HG03354 (cell line): ENCODE measurements at regions not wholly inside any gene's neighbourhood (a gene's known extent, or its start where the extent isn't known, plus 50 kb on each side); places are given as distances from the start of the nearest gene placed in this dataset.

Experiments used
- ATAC-seq: cut with Tn5 transposase; IDR thresholded peaks from one replicate; pipeline ENCODE4 v1.9.1; 2021; ENCODE audit warnings: mild to moderate bottlenecking; ENCODE audit not compliant: unreplicated experiment, poor library complexity, severe bottlenecking

DNA sequence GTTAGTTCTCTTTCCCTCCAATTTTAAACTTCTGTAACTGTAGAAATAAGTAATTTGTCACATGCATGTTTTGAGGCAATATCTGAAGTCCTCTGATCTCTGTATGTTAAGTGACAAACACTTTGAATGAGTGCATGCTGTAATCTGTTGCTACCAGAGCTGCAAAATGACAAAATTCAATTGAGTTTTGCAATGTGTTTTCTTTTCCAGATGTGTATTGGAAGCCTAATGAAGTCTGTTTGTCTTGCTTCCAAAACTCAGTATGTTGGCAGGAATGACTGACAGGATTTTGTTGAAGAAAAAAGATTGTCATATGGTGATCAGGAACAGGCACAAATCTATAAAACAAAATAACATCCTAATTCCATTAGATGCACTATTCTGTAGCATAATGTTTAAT lies 561.6 kb upstream of the CDH8 start:
- ATAC-seq = no peak

DNA sequence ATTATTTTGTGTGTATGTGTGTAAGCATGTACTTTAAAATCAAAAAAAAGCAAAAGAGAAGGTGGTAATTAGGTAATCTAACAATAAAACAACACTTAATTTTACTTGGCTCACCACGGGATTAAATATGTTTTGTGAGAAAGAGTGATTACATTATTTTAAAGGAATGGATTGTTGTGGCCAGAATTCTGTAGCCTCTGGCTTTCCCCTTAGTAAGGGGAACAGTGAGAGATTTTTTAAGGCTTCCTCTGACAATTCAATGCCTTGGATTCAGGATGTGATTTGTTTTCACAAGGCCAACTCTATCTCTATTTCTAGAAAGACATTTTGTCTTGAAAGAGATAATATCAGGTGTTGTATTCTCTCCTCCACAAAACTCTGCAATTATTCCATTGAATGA lies 560.3 kb upstream of the CDH8 start:
- ATAC-seq = no peak

DNA sequence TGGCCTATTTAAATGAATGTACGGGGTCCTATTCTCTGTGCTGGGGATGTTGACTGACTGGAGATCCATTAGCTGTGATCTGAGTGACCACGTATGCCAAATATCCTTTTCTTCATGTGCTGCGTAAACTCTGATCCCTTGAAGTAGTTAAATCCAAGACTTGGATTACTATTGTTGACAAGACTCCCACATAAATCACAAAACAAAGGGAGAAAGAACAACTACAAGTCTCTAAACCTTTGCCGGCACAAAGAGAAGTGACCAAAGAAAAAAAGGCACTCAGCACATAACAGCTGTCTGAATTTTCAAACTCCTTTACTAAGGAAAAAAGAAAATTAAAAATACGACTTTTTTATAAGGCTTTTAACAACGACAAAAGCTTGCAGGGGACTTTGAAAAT lies 559.9 kb upstream of the CDH8 start:
- ATAC-seq = no peak

DNA sequence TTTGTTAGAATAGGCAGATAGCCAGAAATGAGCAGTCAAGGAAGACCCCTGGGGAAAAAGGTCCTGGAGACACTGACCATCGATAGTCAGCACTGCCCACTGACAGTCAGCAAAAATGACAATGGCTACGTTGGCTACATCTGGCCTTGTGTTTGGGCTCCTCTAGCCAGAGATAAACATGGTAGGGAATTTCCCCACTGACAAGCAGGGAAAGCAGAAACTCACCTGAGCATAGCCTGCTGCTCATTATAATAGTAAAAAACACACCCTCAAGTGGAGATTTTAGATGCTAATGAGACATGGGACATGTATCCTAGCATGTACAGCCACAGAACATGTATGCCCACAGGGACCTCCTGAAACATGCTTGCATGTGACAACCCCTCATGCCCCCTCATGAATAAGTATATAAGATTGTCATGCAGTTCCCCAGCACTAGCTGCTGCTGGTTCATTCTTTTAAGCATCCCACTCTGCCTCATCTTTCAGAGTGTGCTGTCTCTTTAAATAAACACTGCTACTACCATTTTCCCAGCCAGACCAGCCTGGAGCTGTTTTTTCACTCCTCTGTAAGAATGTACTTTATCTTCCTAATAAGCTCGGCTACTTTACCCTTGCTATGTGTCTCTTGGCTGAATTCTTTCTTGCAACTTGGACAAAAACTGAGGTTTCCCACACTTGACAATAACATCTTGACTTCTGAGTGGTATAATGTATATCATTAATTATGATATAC lies 550.1 kb upstream of the CDH8 start:
- ATAC-seq = no peak

DNA sequence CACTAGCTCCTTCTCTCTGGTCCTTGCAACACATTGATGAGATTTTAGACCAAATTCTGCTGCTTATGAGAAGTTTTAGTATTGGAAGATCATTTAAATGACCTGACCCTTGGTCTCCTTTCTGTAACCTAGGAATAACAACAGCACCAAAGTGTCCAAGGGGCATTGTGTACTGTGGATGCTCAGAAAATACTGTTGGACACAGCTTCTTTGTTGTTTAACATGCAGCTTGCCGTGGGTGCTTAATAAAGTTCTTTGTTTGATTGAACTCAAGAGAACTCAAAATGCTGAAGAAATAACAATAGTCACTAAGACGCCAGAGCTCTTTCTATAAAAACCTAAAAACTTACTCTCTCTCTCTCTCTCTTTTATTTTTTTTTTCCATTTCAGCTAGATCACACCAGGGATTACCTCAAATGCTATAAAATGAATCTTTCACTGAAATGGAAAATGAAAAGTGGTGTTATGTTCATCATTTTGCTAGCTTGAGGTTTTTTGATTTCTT lies 548.9 kb upstream of the CDH8 start:
- ATAC-seq = no peak

DNA sequence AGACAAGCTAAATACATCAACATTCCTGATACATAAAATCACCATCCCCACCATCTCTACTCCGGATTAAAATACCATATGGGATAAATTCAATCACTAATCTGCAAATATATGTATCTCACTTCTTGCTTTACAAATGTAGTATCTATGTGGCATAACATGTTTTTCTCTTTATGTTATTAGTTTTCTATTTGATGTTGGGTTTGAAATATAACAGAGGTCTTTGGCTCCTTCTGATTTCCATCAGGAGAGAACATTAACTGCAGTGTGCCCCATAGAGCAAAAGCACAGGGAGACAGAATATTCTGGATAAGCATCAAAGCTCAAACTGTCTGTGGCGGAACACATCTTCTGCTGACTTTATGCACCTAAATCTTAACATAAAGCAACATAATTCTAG lies 547.2 kb upstream of the CDH8 start:
- ATAC-seq = no peak

DNA sequence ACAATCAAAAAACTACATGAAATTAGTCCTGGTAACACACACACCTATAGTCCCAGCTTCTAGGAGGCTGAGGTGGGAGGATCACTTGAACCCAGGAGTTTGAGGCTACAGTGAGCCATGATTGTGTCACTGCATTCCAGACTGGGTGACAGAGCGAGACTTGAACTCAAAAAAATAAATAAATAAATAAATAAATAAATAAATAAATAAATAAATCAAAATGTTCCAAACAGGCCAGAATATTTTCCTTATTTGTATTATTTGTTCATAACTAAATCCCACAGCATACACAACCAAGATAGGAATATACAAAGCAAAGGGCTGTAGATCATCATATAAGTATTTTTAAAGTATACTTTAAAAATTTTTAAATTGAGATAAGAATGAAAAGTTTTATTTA lies 537.2 kb upstream of the CDH8 start:
- no peak for ATAC-seq

DNA sequence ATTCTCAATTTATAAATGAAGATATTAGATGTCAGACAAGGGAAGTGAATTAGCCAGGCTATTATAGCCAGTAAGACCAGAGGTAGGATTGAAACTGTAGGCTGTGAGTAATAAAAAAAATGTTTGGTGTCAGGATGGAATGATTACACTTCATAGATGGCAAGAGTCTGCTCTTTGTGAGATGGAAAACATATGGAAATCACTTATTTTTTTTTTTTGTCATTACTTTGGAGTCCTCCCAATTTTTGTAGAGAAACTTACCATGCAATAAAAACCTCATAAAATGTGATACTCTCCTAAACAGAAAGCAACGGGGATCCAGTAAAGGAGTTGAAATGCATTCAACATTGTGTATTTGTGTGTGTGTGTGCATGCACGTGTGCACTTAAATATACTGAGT lies 532.7 kb upstream of the CDH8 start:
- ATAC-seq = no peak

DNA sequence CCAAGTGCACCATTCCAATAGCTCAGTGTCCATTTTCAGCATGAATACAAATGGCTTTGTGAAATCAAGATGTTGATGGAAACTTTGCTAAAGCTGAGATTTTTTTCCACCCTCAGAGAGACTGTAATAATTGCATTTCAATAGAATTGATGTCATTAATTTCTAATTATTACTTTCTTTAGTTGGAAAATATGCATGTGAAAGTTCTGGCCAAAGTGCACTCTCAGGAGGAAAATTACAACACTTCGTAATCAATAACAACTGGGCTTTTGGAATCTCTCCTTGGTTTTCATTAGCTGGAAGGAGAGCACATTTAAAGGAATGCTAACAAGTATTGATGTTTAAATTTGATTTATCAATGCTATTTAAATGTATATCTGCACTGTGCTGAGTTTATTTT lies 529.5 kb upstream of the CDH8 start:
- ATAC-seq = no peak

DNA sequence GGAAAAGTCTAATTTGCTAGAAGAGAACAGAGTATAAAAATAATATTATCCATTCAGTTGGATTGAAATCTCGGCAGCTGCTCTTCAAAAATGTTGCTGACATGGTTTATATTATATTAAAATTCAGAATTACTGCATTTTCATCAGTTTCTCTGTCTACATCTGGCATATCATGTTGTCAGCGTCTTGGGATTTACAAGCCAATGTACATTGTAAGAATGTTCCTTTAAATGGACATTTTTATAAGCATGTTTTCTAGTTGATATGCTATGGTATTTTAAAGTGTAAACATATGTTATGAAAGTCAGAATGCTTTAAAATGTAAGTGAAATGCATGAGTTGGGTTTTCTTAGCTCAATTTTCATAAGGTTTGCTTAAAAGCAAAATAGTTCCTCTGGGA lies 528.1 kb upstream of the CDH8 start:
- no peak for ATAC-seq

DNA sequence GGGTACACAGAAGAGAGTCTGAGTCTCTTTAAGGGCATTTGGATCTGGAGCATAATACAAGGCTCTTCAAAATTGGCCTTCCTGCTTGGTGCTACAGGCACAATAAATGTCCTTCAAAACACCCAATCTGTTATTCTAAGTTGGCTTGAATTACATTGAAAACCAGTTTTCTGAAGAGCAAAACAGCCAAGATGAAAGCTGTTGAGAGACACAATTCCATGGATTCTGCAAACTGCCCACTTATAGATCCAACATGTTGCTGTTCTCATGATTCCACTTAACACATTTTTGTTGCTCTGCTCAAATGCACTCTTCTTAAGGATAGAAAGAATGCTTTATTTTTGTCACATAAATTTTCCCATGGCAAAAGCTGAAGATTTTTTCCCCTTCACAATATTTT lies 525.9 kb upstream of the CDH8 start:
- ATAC-seq = no peak

DNA sequence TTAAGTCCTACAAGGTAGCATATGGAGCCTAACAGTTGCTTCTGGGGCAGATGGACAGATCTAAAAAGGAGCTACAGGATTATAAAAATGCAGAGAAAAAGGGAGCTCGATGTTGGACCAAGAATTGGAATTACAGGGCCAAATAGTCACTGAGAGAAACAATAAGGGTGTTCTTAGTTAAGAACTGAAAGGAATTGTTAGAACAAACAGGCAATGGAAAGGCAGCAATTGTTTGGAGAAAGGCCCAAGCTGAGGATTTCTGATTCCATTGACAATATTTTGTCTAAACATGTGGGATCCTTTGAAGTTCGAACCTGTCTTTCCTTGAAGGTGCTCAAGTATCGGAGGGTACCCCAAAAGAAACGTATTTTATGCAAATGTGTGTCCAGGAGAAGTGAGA lies 513.6 kb upstream of the CDH8 start:
- no peak for ATAC-seq

DNA sequence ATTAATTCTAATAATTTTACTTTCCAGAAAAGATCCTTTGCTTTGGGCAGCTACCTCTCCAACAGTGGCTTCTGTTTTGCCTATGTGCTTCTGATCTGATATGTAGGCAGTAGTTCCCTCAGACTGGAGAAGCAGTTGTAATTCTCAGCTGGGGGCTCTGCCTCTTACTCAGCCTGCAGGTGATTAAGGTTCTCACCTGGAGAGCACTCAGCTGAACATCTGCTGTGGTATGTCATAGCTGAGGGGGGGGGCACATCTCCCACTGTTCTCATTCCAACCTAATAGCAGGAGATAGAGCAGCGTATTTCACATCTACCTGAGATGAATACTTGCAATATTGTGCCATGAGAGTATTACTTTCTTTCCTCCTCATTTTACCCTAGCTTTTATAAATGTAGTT lies 511.9 kb upstream of the CDH8 start:
- no peak for ATAC-seq

DNA sequence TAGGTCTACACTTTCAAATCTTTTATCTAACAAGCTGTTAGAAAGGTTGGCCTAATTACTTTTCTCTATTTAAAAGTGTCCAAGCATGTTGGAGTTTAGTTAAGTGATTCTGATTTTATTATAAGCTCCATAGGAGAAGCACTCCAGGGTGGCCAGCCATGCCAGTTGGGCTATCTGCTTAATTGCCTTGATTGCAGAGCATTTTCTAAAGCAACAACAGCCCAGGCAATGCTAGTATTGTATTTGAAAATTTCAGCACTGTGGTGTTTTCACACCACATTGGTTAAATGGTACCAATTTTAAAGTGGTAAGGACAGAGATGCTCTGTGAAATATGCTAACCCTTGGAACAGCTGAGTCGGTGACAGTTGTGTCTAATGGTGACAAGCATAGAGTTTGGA lies 510.5 kb upstream of the CDH8 start:
- no peak for ATAC-seq

DNA sequence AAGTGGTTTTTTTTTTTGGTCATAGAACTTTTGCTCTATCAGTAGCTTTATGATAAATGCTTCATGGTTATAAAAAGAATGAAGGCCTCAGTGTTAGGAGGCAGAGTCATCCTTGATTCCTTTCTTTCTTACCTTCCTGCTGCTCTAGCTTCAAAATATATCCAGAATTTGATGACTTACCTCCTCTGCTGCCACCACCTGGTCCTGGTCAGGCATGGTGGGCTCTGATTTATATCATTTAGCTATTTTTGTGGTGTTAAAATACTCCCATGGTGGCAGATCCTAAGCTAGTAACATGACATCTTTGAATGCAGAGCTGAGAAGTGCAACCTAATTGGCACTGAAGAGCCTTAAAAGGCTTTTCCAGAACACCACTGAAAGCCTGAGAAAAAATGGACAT lies 508.8 kb upstream of the CDH8 start:
- ATAC-seq = no peak

DNA sequence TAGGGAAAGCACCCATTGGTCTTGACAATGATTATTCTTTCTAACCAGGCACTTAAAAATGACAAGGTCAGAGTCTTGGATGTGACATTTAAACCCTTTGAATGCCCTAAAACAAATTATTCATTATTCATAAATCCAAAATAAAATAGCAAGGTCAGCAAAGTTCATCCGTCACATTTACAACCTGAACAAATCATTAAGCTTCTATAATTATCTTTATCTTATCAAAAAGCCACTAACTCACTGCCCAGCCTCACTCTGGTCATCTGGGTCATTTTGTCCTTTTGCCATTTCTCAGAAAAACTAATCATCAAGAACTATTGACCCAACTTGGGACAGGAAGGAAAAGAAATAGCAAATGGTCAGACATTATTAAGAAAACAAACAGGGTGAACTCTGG lies 507.3 kb upstream of the CDH8 start:
- no peak for ATAC-seq

DNA sequence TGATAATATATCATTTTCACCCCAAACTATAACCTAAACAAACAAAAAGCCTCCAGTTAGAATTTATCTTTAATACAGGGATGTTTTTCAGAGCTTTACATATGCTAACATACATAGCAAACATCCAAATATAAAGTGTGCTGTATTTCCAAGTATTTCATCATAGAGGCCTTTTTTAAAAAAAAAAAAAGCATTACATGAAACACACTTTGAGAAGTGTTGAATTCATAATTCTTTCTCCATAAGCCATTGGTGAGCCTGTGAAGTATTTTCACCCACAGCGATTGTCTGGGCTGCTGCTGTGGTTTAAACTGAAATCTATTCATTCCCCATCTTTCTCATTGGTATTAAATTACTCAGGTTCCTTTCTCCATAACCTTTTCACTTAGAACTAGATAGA lies 503.4 kb upstream of the CDH8 start:
- no peak for ATAC-seq

DNA sequence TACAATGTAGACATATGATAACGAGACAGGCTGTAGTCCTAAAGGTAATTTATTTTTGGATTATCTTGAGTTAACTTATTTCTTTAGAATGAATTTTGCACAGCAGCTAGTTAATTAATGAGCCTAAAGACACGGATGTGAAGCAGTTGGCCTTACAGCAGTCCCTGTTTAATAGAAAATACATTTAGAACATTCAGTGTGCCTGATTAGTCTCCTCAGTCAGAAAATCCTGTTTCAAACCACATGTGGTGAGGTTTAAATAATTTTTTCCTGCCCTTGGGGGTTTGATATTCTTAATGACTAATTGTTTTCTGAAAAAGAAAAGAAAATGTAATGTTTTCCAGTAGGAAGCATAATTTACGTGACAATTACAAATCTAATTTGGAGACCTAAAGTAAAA lies 494.2 kb upstream of the CDH8 start:
- ATAC-seq = no peak

DNA sequence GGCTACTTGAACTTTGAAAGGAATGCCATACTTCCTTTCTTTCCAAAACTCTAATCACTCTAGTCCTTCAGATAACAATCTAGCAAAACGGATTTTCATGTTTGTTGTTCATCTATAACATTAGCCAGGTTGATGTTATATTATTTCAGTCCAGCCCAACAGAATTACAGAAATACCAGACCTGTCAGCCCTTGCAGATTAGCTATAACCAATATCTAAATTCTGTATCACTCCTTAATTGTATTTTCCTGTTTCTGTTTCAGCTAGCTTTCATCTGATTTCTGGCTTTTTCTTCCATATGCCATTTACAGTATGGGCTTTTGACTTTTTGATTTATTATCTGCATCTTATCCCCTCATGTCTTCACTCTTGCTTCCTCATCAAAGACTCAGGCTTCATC lies 479.8 kb upstream of the CDH8 start:
- no peak for ATAC-seq

DNA sequence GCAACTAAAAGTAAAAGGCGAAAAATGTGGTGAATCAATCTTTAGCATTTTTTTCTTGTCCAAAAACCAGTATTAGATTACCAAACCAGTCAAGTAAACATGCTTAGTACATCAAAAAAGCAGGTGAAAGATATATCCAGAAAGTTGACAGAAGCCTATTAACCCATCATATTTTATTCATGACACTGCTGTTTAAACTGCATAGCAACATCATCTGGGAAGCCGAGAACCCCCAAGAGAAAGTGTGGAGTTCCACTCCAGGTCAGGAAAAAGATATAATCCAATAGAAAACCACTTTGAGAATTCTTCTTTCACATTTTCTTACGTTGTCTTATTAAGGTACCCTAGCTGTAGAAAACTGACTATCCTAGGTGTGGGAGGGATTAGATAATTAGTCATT lies 466.8 kb upstream of the CDH8 start:
- no peak for ATAC-seq

DNA sequence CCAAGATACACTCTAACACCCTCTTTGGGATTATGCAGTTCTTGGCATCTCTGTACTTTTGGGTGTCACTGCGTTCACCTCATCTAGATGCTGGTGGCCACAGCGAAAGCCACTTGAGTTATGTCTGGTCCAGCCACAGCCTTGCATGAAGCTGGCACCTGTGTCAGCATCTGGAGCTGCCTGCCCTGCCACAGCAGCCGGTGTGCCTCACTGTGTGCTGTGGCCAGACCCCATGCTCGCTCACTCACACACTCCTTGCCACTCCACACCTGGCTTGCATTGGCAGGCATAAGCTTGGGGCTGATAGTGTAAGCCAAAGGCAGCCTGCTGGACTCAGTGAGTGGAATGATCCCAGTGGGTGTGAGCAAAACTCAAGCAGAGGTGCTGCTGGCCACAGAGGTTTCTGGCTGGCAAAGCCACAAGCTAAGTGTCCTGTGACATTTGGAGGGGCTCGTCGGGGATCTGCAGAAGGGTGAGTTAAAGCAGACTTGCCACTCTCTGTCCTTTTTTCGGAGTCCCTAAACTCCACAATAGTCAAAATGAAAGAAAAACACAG lies 442.7 kb upstream of the CDH8 start:
- ATAC-seq = no peak

DNA sequence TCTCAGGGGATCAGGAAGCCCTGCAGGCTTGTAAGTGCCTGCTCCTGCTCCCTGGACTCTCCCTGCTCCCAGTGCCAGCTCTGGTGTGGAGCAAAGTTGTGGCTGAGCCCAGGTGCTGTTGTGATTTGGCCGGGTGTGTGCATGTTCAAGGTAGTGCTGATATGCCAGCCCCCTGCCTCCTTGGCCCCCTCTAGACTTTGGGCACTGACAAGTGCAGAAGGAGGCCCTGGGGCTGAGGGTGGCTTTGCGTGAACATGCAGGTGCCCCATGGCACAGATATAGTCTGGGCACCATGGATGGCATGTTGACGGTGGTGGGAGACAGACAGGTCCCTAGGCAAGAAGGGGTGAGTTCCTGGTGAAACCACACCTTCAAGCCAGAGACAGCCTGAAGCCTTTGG lies 441.6 kb upstream of the CDH8 start:
- no peak for ATAC-seq
